ENCODE measurements at regions not wholly inside any gene's neighbourhood (a gene's known extent, or its start where the extent isn't known, plus 50 kb on each side); places are given as distances from the start of the nearest gene placed in this dataset.

- no peak for TF ChIP-seq CTCF (IDR thresholded peaks at IDR 0.05; ENCODE audit: extremely low read depth, insufficient read depth, missing control alignments)
- peak; percentile 35 for DNase-seq (ENCODE audit: low spot score)
- in situ Hi-C loops (cut with MboI; ENCODE audit: low pct_unique_long_range_greater_than_20kb, low sequenced_read_pairs, unreplicated experiment): no loop called here
Measured at GRCh38 chr6:113690281-113691259, 166.6 kb upstream of the MARCKS start.

DNA sequence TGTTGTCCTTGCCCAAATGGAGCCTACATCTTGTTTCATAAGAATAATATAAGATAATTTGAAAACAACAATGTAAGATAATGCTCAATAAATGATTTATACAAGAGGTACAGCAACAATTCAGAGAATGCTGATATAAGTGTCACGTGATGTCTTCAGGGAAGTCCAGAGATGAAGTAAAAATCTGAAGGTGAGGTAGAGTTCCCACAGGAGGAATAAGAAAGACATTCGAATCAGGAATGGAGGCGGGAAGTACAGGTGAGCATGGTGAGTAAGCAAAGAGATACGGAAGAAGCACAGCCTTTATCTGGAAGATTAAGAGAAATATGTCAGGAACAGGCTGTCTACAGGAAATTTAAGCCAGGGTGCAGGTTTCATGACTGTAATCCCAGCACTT is 165.9 kb upstream of the MARCKS start:
- in situ Hi-C loops (cut with MboI; ENCODE audit: low pct_unique_long_range_greater_than_20kb, low sequenced_read_pairs, unreplicated experiment): no loop called here
- TF ChIP-seq CTCF (IDR thresholded peaks at IDR 0.05; ENCODE audit: extremely low read depth, insufficient read depth, missing control alignments): no peak

GRCh38 chr6:113693851-113694250 is 163.3 kb upstream of the MARCKS start:
- DNase-seq (ENCODE audit: low spot score): no peak
- in situ Hi-C loops (cut with MboI; ENCODE audit: low pct_unique_long_range_greater_than_20kb, low sequenced_read_pairs, unreplicated experiment): no loop called here
- no peak for TF ChIP-seq CTCF (IDR thresholded peaks at IDR 0.05; ENCODE audit: extremely low read depth, insufficient read depth, missing control alignments)

More for the DNA sequence above, 165.9 kb upstream of the MARCKS start:
- no peak for DNase-seq (ENCODE audit: low spot score)

GRCh38 chr6:113694278-113695077 is 162.7 kb upstream of the MARCKS start:
- no peak for DNase-seq (ENCODE audit: low spot score)
- in situ Hi-C loops (cut with MboI; ENCODE audit: low pct_unique_long_range_greater_than_20kb, low sequenced_read_pairs, unreplicated experiment): no loop called here
- no peak for TF ChIP-seq CTCF (IDR thresholded peaks at IDR 0.05; ENCODE audit: extremely low read depth, insufficient read depth, missing control alignments)

- TF ChIP-seq CTCF (IDR thresholded peaks at IDR 0.05; ENCODE audit: extremely low read depth, insufficient read depth, missing control alignments): no peak
- in situ Hi-C loops (cut with MboI; ENCODE audit: low pct_unique_long_range_greater_than_20kb, low sequenced_read_pairs, unreplicated experiment): no loop called here
- no peak for DNase-seq (ENCODE audit: low spot score)
Measured at GRCh38 chr6:113695516-113695915, 161.6 kb upstream of the MARCKS start.

DNA sequence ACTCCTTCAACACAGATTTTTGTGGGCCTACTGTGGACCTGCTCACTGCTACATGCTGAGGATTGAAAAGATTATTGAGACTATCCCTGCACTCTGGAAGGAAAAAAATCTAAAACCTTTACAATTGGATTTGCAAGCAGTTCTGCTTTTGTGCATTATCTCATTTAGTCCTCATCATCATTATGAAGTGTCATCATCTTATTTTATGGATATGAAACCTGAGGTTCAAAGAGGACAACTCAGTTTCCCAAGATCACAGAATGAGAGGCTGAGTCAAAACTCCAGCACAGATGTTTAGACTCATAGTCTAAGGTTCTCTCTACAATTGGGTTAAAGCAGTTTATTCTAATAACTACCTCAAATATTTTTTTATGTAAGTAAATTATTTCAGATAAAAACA is 160.2 kb upstream of the MARCKS start:
- in situ Hi-C loops (cut with MboI; ENCODE audit: low pct_unique_long_range_greater_than_20kb, low sequenced_read_pairs, unreplicated experiment): no loop called here
- TF ChIP-seq CTCF (IDR thresholded peaks at IDR 0.05; ENCODE audit: extremely low read depth, insufficient read depth, missing control alignments): no peak

More for the DNA sequence above, 160.2 kb upstream of the MARCKS start:
- no peak for DNase-seq (ENCODE audit: low spot score)
